COLO668 (cell line): ENCODE measurements at regions not wholly inside any gene's neighbourhood (a gene's known extent, or its start where the extent isn't known, plus 50 kb on each side); places are given as distances from the start of the nearest gene placed in this dataset.

Experiments used
- DNase-seq: peaks from one replicate; lab custom pipeline; 2025; ENCODE audit not compliant: unreplicated experiment; lab: John Stamatoyannopoulos, UW

DNA sequence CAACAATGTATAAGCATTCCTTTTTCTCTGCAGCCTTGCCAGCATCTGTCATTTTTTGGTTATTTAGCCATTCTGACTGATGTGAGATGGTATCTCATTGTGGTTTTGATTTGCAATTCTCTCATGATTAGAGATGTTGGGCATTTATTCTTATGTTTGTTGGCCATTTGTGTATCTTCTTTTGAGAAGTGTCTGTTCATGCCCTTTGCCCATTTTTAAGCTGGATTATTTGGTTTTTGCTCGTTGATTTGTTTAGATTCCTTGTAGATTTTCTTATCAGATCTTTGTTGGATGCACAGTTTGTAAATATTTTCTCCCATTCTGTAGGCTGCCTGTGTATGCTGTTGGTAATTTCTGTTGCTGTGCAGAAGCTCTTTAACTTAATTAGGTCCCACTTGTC is 259.6 kb upstream of the SESN3 start:
- DNase-seq, result no peak

DNA sequence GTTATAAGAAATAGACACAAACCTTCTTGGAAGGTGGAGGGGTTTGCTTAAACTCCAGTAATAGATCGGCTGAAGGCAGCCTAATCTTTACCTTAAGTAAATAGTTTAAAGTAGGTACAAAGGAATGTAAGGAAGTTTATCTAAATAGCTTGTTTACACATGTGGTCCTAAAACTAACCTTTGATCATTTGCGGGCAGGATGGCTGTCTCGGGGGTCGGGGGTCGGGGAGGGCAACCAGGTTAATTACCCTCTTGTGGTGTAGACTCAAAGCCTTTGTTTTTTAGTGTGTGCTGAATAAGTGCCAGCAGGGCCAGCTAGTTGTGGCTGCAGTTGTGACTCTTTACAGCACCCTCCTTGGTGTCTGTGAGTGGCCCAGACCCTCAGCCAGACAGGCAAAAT is 256.9 kb upstream of the SESN3 start:
- no peak for DNase-seq

DNA sequence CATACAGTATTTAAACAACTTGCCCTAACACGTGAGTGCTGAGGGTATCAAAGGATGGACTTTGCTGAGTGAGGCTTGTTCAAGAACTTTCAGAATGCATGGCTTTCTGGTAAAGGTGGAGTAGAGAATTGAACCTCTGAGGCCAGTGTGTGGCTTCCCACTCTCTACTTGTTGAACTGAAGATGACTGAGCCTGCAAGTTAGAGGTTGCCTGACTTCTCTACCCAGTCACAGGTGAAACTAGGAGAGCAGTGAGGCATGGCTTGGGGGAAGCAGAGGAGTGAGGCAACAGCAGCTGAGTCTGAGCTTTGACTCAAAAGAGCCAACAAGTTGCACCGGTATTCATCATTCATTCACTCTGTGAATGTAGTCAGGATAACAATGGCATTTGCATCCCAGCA is 256.4 kb upstream of the SESN3 start:
- DNase-seq, result no peak

DNA sequence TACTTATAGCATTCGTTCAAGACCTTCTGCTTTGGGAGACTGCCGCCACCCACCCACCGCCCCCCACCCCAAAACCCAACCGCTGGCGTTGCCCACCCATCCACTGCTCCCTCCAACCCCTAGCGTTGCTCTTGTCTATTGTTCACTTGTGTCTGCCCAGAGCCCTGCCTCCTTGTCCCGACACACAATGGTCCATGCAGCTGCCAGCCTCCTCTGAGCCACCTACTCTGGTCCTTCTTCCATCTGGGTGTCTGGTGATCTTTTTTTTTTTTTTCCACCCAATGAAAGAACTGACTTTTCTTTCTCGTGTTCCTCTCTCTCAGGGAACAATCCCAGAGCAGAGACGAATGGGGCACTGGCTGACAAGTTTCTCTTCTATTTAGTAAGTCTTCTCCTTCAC is 256.0 kb upstream of the SESN3 start:
- DNase-seq, result no peak

DNA sequence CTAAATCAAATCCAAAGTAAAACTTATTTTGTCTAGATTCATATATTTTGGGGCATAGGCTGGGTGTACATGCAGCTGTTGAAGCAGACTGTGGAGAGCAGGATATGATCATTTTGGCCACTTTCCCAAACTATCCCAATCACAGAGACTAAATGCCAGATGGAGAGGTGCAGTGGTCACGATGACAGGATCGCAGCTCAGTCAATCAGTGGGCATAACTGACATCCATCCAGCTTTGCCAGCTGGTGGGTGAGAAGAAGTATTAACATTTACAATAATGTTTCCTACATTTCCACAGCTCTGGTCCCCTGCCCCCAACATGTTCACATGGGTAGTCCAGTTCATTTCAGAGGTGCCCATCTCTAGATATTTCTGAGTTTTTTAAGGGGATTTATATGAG is 255.5 kb upstream of the SESN3 start:
- no peak for DNase-seq

DNA sequence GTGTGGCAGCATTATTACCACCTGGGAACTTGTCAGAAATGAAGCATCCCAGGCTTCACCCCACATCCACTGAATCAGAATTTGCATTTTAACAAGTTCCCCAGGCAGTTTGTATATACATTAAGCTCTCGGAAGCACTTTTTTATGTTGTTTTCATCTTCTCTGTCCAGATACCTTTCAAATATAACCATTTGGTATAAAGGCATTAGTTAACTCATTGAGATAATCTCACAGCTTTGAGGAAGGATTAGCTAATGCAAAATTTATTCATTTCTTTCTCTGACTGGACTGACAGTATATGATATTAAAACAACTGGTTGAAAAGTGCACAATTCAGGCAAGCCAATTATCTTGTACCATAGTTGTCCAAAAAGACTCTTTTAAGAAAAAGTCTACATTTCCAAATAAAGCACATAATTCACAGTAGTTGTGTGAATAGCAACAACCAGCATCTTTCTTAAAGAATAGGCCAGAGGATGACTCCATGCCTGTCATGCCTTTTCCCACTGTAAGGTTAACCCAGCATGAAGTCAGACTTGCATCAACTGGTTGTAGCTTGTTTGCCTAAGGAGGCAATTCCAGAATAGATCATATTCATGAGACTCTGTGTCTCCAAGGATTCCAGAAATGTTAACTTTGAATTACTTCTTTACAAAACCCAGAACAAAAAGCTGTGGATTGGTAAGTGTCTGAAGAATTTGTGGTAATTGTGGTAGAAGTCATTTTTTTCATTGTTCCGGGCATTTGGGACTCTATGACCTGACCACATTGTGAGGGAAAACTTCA is 254.3 kb upstream of the SESN3 start:
- no peak for DNase-seq

DNA sequence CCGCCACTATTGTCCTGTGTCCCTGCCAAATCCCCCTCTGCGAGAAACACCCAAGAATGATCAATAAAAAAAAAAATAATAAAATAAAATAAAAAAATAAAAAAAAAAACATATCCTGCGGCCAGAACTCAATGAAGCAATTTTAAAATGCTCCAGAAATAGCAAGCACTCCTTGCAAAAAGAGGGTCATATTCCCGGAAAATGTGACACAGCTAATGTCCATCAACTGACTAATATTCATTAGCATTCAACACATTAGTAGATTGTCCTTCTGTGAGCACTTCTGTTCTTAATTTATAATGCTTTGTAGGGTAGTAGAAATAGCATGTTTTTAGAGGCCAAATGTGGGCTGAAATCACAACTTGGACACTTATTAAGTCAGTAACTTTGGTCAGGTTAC is 252.3 kb upstream of the SESN3 start:
- DNase-seq, result no peak

DNA sequence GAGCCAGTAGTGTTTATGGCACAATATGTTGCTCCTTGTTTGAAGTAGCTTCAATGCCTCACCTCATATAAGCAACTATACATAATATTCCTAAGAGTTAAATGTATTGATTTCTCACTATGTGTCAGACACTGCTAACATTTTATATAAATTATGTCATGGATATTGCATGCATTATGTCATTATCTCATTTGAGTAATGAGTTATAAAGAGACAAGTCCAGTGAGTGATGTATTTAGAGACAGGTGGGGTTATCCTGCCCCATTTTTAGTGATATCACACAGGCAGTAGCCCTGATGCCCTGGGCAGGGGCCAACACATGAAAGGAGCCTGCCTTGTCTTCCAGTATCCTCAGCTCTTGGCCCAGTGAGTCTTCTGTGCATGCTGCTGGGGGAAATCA is 247.0 kb upstream of the SESN3 start:
- DNase-seq, result no peak

DNA sequence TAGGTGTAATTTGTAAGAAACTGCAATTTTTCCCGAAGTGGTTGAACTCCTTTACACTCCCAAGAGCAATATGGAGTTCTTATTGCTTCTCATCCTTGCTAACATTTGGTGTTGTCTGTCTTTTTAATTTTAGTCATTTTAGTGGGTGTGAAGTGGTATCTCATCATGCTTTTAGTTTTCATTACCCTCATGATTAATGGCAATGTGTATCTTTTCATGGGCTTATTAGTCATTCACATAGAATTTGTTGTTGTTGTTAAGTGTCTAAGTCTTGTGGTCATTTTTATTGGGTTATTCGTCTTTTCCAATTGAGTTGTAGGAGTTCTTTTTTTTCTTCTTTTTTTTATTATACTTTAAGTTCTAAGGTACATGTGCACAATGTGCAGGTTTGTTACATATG is 238.3 kb upstream of the SESN3 start:
- no peak for DNase-seq

DNA sequence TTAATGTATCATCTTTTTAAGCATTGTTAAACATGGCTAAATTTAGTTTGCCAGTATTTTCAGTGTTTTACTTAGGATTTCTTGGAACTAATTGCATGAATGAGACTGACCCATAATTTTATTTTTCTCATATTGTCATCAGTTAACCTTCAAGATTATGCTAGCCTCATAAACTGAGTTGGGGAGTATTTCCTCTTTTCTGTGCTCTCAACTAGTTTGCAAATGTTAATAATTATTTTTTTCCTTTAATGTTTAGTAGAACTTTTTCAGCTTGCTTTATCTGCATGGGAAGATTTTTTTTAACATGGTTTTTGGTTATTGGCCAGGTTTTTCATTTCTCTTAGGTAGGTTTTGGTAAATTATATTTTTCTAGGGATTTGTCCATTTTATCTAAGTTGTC is 235.4 kb upstream of the SESN3 start:
- no peak for DNase-seq

DNA sequence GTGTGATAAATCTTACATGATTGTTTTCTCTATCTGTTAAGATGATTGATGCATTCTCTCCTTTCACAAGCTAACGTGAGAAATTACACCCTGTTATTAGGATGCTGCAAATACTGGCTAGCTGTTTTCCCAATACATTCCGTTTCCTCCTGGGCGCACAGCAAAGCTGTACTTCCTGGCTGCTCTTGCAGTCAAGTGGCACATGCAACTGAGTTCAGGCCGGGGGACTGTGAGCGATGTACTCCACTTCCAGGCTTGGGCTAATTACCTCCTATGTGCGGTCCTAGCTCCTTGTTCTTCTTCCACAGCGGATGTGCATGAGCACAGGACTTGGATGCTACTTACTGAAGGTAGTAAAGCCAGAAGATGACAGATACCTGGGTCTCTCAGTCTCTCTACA is 234.9 kb upstream of the SESN3 start:
- DNase-seq, result no peak

DNA sequence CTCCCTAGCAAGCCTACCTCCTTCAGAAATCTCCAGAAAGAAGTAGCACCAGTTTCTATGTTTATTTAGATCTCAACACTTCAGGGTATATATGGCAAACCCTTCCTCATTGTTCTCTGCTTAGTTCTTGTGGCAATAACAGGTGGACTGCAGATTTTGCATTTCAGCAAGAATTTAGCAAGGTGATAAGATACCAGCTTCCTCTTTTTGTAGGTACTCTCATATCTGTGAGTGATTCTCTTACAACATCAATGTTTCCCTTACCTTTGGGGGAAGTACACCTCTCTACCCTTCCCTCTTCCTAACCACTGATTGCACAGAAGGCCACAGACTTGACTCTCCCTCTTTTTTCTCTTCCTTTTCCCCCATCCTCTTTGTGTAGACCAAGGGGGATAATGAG is 230.9 kb upstream of the SESN3 start:
- DNase-seq, result no peak

DNA sequence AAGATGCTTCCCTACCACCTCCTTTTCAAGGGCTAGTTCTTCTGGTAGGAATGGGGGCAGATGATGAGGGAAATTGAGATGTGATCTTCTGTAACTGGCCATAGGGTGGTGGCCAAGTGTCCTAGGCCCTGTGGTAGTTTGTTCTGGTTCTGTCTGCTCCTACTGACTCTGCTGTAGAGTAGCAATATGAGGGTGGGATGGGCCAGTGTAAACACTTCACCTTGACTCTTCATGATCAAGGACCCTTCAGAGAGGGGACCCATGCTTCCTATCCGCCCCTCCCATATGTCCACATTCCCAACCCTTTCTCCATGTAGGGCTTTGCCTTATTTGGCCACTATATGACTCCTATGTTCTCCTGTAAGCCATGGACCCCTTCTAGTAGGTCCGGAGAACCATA is 230.3 kb upstream of the SESN3 start:
- no peak for DNase-seq

DNA sequence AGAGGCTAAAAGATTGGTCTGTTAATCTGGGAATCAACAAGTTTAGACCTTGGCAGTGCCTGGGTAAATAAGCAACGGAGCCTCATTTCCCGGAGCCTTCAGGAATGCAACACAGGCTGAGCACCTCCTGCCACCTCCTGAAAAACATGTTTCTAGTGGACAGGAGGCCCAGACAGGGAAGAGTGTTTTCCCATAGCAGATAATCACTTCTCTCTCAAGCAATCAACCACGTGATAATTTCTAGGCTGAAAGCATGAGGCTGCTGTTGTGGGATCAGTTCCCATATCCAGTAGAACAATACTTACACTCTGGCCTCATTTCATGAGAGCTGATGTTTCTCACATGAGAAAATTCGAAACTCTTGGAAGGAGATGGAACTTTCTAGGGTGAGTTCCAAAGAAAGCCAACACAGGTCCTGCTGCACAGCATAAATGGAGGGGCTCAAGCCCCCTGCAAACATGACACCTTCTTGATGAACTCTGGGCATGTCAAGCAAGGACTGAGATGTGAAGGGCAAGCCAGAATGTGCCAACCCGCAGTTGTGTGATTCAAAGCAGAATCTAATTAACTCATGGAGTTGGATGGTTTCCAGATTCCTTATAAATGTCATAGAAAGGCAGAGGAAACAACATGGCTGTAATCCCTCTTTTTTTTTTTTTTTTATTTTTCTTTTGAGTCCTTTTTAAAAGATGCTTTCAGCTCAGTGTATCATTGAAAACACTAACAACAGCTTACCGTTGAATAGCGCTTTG is 228.5 kb upstream of the SESN3 start:
- DNase-seq, result no peak

DNA sequence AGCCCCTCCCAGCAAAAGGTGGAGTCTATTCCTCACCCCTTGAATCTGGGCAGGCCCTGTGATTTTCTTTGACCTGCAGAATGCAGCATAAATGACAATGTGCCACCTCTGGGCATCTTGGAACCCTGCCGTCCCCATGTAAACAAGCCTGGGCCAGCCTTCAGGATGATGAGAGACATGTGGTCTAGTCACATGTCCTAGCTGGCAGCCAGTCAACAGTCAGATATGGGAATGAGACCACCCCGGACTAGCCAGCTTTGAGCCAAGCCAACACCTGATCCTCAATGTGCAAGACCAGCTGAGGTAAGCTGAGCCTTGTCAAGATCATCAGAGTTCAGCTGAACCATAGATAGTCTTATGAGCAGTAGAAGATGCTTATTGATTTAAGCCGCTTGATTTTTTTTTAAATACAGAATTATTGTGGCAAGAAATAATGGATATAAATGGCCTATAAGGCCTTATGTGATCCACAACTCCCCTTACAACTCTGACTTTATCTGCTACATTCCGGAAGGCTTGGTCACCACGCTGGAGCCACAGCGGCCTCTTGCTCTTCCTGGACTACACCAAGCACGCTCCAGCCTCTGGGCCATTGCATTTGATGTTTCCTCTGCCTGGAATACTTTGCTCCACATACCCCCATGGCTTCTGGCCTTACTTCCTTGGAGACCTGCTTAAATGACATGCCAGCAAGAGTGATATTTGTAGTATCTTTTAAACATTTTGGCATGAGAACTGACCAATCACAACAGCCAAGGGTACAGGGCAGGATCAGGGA is 225.9 kb upstream of the SESN3 start:
- DNase-seq, result no peak

DNA sequence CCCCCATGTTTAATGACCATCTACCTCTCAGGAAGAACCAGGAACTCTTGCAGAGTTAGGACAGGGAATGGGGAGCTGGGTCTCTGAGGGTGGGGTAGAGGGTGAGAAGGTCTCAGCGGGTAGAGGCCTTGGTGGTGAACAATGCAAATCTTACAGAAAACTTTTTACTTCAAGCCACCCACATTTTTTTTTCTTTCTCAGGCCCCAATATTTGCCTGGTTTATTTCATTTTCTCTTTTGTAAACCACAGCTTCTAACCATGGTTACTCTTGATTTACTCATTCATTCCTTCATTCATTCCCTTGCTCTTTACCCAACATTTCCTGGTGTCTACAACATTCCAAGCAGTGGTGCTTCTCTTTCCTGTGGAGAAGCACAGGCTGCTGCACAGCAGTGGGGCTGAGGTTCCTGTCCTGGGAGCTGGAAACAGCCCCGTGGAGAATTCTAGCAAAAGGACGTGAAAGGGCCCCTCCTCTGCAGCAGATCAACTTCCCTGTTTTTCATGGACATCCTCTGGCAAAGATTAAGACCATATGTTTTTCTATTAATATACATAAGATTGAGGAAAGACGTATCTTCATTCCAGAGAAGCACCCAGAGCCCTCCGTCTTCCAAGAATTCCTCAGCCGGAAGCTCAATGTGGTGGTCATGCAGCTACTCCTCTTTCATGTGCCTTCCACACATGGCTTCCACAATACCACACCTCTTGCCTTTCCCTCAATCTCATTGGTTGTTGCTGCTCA is 224.4 kb upstream of the SESN3 start:
- DNase-seq, result no peak

DNA sequence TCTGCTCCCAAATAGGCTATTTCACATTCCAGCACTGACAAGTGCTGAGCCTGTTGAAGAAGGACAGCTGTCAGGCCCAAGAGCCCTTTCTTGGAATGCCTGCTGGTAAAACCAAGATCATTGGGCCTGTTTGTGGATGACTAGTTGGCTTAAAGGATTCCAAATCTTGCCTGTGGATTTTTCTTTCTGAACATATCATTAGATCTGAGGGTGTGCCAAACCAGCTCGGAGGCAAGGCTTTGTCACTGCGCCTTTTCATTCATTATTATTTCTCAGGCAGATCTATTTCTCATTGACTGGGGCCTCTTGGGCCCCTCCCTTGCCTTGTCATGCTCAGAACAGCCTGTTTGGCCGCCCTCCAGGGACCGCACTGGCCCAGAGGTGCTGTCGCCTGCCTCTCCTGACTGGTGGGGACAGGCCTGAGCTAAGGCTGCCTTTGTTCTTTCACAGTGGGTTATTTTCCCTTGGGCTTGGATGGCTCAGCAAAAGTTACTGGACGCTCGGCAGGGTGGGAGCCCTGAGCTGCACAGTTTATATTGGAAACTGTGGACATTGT is 222.7 kb upstream of the SESN3 start:
- no peak for DNase-seq

DNA sequence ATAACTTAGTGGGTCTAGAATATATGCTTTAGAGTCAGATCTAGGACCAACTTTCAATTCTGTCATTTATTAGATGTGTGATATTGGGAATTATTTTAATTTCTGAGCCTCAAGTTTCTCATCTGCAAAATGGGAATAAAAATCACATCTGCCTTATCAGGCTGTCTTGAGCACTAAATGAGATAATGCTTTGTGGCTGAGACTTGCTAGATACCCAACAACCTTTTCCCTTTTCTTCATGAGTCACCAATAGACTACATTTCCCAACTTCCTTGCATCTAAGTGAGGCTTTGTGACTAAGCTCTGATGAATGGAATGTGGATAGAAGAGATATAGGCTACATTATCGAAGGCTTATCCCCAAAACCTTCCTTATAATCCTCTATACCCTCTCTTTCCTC is 220.7 kb upstream of the SESN3 start:
- no peak for DNase-seq

DNA sequence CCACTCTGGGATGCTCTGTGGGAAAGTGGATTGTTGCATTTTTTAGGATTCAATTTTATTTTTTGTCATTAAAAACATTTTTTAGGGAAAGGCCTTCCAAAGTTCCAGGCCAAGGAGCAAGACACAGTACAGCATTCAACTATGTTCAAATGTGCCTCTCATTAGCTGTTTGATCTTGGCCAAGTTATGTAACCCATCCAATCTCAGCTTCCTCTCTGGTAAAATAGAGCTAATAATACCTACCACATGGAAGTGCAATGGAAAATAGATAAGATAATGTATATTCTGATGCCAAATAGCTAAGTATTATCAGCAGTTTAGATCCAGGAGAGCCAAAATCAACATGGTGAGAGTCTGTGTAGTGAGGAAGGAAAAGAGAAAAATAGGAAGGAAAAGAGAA is 220.3 kb upstream of the SESN3 start:
- no peak for DNase-seq

DNA sequence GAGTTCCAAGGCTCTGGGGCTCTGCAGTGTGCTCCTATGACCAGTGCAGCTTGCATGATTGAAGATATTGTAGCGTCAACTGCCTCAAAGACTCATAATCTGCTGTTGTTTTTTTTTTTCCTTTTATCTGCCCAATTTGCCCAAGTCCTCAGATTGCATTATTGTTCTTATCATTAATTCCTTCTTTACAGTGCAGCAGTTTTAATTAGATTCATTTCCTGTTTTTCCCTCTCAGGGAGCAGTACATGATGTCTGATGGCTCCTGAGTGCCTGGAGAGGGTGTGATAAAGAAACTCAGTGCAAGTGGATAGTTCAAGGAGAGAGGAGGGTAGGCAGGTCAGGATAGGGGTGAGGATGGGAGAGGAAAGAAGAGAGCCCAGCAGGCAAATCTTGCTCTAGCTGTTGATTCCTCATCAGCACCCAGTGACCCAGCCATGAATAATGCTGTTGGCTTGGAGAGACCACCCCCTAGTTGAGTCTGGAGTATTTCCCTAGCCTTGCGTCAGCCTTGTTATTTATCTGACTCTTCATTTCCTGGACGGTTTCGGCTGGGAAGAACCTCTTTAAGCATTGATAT is 219.6 kb upstream of the SESN3 start:
- DNase-seq, result no peak
